GM18511 (cell line): ENCODE measurements at regions not wholly inside any gene's neighbourhood (a gene's known extent, or its start where the extent isn't known, plus 50 kb on each side); places are given as distances from the start of the nearest gene placed in this dataset.
"Not testable (repeated sequence)": the region's sequence is repeated elsewhere in the genome, so short reads cannot be mapped to it uniquely, and the experiment has no call there.

Experiments
- ATAC-seq: cut with Tn5 transposase; IDR thresholded peaks from one replicate; pipeline ENCODE4 v1.9.1; 2021; ENCODE audit warnings: mild to moderate bottlenecking, moderate library complexity; ENCODE audit not compliant: unreplicated experiment

GRCh38 chr2:125584732-125585131, 1071.2 kb upstream of the GYPC start:
- ATAC-seq: no peak

DNA sequence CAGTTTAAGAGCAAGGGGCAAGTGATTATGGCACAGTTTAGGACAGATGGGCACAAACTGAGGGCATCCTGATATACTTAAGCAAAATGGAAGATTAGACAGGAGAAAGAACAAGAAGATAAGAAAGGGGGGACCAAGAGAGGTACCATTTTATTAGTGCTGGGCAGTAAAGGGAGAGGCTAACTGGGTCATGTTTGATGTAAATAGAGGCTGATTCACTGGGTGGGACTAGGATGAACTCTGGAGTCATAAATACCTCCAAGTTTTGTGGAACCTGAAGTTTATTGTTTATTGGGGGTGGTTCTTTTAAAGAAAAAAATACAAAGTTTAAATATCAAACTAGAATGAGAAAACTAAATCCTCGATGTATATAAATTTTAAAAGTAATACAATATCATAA, 1067.2 kb upstream of the GYPC start:
- ATAC-seq: no peak

DNA sequence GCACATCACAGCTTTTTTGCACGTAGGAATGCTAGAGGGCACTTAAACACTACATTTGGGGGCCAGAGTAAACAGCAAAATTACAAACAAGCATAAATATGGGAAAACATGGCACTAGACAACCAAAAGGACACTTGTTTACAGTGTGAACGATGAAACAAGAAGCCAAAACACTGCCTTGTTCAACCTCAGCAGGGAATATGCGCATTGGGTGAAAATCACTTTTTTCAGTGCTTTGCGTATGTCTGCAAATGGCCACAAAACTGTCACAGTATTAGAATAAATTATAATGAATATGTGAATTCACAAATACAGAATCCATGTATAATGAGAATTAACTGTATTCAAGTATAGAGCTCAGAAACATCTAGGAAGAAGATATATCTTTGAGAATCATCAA, 1064.0 kb upstream of the GYPC start:
- ATAC-seq: no peak

- no peak for ATAC-seq
Observed at GRCh38 chr2:125593036-125593435, 1062.9 kb upstream of the GYPC start.

- ATAC-seq: no peak
Observed at GRCh38 chr2:125596612-125597011, 1059.3 kb upstream of the GYPC start.

GRCh38 chr2:125615438-125615837, 1040.5 kb upstream of the GYPC start:
- no peak for ATAC-seq

GRCh38 chr2:125630377-125630776, 1025.6 kb upstream of the GYPC start:
- ATAC-seq: no peak

GRCh38 chr2:125634662-125635061, 1021.3 kb upstream of the GYPC start:
- ATAC-seq: no peak

DNA sequence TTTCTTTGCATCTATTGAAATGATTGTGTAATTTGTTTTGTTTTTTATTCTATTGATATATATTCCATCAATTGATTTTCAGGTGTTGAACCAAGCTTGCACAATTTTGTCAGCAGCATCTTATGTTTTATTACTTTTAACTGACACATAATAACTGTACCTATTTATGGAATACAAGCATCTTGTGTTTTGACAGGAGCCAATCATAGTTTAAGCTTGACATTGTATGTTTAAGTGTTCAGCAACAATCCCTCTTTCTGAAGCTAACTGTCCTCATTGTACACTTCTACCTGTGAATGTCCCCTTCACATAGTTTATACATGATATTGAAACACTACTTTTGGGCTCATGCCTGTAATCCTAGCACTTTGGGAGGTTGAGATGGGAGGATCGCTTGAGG, 1017.6 kb upstream of the GYPC start:
- no peak for ATAC-seq

GRCh38 chr2:125642032-125642431, 1013.9 kb upstream of the GYPC start:
- no peak for ATAC-seq

- no peak for ATAC-seq
Observed at GRCh38 chr2:125643128-125643527, 1012.8 kb upstream of the GYPC start.

- no peak for ATAC-seq
Observed at GRCh38 chr2:125643585-125643984, 1012.4 kb upstream of the GYPC start.

DNA sequence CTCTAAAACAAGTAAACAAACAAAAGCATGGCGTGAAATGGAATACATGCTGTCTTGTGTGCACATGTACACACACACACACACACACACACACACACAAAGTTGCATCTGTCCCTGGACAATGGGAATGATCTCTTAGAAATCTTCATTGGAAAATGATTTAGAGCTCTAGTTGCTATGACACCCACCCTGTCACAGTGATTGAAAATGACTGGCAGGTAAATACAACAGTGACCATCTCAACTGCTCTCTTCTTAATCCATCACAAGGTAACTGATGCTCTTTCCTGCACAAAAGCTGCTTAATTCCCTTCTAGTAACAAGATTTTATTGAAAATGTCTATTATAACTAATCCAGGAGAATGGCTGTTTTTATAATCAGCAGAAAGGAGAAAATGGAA, 1011.7 kb upstream of the GYPC start:
- ATAC-seq: no peak

DNA sequence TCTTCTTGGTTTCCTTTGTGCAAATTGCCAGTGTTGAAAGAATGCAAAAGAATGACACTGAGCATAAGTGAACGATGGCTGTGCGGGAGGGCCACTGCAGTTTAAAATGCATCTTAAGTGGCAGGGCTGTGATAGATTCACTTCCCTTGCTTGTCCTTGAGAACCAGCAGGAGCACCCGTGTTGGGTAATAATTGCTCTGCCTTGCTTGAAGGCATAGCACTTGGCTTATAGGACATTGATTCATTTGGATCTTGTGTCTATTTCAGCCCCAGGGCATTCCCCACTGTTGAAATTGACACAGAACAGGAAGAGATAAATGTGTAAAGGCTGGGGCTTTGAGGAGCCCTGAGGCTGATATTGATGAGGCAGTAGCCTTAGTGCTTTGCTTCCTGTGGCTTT, 1003.7 kb upstream of the GYPC start:
- ATAC-seq: no peak

- ATAC-seq: no peak
Observed at GRCh38 chr2:125654226-125654625, 1001.7 kb upstream of the GYPC start.

DNA sequence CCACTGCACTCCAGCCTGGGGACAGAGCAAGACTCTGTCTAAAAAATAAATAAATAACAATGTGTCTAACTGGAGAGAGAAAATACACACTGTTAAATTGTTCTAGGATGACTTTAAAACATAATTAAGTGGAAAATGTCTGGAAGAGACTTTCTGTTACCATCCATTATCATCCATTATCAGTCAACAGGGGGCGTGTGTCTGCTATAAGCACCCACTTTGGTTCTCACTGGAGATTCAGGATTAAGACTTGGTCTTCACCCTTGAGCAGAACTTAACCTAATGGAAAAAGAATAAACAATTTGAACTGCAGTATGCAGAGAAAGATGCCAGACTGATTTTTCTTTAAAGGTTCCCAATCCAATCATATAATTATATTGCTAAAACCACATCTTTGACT, 999.8 kb upstream of the GYPC start:
- ATAC-seq: no peak

DNA sequence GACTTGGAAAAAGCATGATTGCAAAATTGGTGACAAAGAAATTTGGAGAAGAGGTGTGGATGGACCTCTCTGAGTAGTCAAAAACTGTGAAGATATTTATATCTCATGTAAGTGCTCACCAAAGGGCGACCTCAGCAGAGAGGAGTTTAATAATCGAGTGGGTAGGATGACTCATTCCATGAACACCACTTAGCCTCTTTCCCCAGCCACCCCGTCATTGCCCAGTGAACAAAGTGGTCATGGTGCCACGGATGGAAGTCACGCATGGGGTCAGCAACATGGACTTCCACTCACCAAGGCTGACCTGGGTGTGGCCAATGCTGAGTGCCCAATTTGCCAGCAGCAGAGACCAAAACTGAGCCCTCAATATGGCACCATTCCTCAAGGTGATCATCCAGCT, 997.4 kb upstream of the GYPC start:
- no peak for ATAC-seq

- ATAC-seq: not testable (repeated sequence)
Observed at GRCh38 chr2:125660369-125660768, 995.6 kb upstream of the GYPC start.

DNA sequence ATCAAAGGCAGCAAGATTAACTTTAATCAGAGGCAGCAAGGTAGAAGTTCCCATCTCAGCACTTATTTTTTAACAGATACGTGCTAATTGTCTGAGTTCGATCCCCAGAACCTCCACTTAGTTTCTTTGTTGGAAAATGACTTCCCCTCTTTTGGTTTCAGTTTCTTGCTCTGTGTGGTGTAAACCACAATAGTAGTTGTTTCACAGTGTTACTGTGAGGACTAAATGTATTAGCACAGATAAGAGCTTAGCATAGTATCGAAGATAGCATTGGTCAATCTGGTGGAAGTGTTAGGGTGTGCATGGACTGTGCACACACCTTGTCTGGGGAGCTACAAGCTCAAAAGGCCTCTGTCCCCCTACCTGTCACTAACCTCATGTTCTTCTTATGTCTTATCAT, 988.3 kb upstream of the GYPC start:
- no peak for ATAC-seq

- no peak for ATAC-seq
Observed at GRCh38 chr2:125679903-125680302, 976.1 kb upstream of the GYPC start.

- ATAC-seq: no peak
Observed at GRCh38 chr2:125680809-125681208, 975.1 kb upstream of the GYPC start.

- ATAC-seq: no peak
Observed at GRCh38 chr2:125681576-125681975, 974.4 kb upstream of the GYPC start.

DNA sequence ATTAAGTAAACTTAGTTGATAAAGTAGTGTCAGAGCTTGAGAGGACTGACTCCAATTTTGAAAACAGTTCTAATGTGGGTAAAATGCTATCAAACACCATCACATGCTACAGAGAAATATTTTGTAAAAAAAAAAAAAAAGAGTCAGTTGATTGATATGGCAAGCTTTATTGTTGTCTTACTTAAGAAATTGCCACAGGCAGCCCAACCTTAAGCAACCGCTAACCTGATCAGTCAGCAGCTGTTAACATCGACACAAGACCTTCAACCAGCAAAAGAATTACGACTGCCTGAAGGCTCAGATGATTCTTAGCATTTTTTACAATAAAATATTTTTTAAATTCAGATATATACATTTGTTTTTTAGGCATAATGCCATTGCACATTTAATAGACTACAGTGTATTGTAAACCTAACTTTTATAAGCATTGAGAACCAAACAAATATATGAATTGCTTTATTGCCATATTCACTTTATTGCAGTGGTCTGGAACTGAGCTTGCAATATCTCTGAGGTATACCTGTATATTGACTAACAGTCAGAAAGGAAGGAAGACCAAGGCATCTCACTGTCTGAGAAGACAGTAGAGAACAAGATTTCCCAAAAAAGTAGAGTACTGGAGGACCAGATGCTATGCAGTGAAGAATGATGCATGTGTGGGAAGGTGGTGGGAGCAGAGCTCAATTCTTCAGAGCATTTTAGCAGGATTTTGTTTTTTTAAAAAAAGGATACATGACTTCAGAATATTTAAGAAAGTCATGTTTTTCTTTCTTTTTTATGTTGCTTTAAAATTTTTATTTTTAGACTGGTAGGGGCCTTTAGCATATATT, 973.8 kb upstream of the GYPC start:
- ATAC-seq: no peak
